ENCODE measurements at regions not wholly inside any gene's neighbourhood (a gene's known extent, or its start where the extent isn't known, plus 50 kb on each side); places are given as distances from the start of the nearest gene placed in this dataset.

GRCh38 chr6:6783721-6784120 lies 195.2 kb downstream of the LY86 start:
- TF ChIP-seq CTCF (IDR thresholded peaks at IDR 0.05): no peak
- no peak for TF ChIP-seq POLR2A (IDR thresholded peaks at IDR 0.05)
